GM20000 (cell line): ENCODE measurements at regions not wholly inside any gene's neighbourhood (a gene's known extent, or its start where the extent isn't known, plus 50 kb on each side); places are given as distances from the start of the nearest gene placed in this dataset.

Experiments
- DNase-seq: peaks from one replicate; pipeline ENCODE4 v3.0.0; 2012; ENCODE audit warnings: low spot score
- TF ChIP-seq, protein P1 (sequence below): IDR thresholded peaks from 2 replicates; pipeline ENCODE4 v1.5.1; 2012; ENCODE audit warnings: mild to moderate bottlenecking, control low read depth; ENCODE audit errors: extremely low read depth, missing control alignments

DNA sequence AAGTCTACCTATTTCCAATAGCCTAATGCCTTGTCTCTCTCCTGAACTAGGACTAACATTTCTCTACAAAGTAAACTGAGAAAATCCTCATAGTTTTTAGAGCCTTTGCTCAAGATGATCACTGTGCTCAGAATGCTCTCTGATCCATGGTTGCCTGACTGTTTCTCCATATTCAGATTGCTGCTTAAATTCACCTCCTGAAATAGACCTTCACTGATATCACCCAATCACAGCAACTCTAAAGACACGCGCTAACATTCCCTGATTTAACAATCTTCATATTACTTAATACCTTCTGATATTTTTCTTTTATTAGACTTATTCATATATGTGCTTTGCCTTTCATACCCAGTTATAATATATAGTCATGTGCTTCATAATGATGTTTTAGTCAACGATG is 148.9 kb upstream of the SP4 start:
- DNase-seq, result no peak
- TF ChIP-seq, protein P1, sequence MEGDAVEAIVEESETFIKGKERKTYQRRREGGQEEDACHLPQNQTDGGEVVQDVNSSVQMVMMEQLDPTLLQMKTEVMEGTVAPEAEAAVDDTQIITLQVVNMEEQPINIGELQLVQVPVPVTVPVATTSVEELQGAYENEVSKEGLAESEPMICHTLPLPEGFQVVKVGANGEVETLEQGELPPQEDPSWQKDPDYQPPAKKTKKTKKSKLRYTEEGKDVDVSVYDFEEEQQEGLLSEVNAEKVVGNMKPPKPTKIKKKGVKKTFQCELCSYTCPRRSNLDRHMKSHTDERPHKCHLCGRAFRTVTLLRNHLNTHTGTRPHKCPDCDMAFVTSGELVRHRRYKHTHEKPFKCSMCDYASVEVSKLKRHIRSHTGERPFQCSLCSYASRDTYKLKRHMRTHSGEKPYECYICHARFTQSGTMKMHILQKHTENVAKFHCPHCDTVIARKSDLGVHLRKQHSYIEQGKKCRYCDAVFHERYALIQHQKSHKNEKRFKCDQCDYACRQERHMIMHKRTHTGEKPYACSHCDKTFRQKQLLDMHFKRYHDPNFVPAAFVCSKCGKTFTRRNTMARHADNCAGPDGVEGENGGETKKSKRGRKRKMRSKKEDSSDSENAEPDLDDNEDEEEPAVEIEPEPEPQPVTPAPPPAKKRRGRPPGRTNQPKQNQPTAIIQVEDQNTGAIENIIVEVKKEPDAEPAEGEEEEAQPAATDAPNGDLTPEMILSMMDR, result no peak

DNA sequence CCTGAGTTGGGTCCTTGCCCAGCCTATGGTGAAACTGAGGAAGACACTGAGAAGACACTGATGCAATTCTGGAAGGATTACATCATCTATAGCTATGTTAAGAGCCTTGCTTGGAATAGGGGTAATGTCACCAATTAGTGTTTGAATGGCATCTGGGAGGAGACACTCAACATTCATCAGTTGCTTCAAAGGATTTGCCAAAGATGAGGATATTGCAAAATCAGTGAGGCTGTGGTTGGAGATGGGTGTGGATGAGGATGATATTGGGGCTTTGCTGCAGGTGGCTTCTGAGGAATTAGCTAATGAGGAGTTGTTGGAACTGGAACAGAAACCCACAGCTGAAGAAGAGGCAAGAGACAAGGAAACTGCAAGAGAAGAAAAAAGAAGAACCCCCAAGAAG is 146.7 kb upstream of the SP4 start:
- DNase-seq, result no peak
- TF ChIP-seq, protein P1, result no peak

DNA sequence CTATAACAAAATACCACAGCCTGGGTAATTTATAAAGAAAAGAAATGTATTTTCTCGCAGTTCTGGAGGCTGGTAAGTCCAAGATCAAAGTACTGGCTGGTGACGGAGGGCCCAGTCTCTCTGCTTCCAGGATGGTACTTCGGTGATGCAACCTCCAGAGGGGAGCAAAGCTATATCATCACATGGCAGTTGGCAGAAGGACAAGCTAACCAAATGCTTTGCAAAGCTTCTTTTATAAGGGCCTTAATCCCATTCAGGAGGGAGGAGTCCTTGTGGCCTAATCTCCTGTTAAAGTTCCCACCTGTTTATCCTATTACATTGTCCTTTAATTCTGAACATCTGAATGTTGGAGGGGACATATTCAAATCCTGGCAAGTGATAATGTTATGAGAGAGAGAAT is 134.1 kb upstream of the SP4 start:
- no peak for DNase-seq
- TF ChIP-seq, protein P1, result no peak

DNA sequence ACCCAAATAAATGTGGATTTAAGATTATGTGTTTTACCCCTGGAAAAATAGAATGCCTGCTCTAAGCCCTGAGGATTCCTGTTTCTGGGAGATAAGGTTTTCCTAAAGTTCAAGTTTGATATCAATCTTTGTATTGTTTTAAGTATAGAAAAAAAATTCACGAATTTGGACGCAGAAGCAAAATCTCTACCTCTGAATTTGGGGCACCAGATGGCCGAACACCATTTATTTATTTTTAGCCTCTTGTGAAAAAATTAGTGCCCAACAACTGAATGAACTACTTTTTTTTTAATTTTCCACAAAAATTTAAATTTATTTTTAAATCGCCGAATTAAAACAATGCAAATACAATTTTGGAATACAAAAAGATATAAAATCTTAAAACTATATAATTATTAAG is 128.1 kb upstream of the SP4 start:
- TF ChIP-seq, protein P1, result no peak

DNA sequence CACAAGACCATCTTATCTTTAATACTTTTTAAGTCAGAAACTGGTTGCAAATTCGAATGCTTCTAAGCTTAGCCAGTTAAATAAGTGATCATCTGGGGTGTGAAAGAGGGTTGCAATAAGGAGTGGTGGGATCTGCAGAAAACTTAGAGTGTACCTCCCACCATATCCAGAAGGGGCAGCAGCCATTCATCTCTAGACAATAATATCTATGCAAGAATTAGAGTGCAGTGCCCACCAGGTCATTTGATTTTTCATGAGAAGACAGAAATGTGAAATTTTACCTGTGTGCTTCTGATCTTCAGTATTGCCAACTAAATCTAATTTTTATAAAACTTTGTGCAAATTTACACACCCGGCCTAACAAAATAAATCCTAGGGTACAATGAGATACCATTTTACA is 127.2 kb upstream of the SP4 start:
- TF ChIP-seq, protein P1, result no peak
- no peak for DNase-seq

More for the DNA sequence above, 128.1 kb upstream of the SP4 start:
- no peak for DNase-seq

DNA sequence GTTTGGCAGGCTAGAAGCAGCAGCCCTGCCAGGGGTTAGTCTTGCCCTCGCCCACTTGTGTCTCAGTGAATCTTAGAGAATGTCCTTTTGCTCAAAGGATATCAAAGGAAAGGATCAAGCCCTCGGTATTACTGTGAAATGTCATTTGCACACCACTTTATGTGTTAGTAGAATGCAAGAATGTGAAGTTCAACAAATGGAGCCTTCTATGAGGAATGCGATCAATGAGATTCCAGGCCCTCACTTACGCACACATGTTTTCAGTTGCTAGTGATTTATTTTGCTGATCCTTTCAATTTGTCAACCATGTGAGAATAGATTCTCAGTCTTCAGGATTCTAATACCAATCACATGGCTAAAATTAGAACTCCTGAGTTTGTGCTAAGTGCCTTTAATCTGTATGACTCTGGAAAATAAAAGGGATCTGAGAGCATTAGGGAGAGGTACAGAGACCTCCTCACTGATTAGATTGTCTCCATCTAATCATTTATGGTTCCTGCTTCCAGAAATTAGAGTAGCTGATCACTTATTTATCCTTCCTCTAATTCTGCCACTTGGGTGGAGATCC is 123.0 kb upstream of the SP4 start:
- TF ChIP-seq, protein P1, result no peak
- DNase-seq, result no peak

DNA sequence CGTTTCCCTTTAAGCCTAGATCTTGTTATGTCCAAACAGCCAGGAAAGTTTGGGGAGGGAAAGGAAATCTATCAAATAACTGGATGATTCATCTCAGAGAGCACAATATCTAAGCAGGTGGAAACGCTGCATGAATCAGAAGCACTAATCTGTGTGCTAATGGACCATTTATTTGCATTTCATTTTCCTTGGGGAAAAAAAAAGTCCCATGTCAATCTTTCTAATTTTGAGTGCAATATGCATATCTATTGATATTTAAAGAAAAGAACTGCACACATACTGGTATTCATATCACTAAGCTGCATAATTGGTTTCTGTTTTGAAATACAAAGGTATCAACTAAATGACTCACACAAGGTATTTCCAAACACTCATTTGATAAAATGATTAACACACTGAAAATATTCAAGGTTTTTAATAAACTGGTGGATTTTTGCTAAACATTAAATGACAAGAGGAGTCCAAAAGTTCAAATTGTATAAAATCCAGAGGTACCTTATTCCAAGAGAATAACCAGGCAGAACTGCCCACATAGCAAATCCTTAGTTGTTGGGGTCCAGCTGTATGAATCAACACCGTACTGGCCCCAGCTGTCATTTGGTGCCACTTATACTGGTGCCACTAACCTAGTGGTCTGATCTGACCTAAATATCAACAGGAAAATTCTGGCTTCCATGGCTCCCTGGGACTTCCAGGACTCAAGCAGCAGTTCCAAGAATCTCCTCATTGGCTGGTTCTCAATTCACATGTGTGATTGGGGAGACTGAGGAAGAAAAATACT is 122.2 kb upstream of the SP4 start:
- TF ChIP-seq, protein P1, result no peak
- no peak for DNase-seq
